GM12875 (cell line): ENCODE measurements at regions not wholly inside any gene's neighbourhood (a gene's known extent, or its start where the extent isn't known, plus 50 kb on each side); places are given as distances from the start of the nearest gene placed in this dataset.
"Not testable (repeated sequence)": the region's sequence is repeated elsewhere in the genome, so short reads cannot be mapped to it uniquely, and the experiment has no call there.

Source experiments
- H3K4me3 ChIP-seq: one replicate; pipeline ENCODE4 v1.5.1; 2011; ENCODE audit warnings: low read depth, low read length, control low read depth
- CTCF ChIP-seq: IDR thresholded peaks from 2 replicates; pipeline ENCODE4 v1.5.1; 2011; ENCODE audit warnings: low read depth, mild to moderate bottlenecking, control low read depth, inconsistent platforms, low read length, moderate library complexity, borderline replicate concordance; ENCODE audit not compliant: insufficient read depth

- no peak overlapping the region for H3K4me3 ChIP-seq
- no peak for TF ChIP-seq CTCF
Measured at GRCh38 chr2:2464643-2465042, 133.6 kb upstream of the MYT1L start.

GRCh38 chr2:2464094-2464493, 133.0 kb upstream of the MYT1L start:
- no peak for TF ChIP-seq CTCF
- no peak overlapping the region for H3K4me3 ChIP-seq

- no peak overlapping the region for H3K4me3 ChIP-seq
- TF ChIP-seq CTCF = no peak
Measured at GRCh38 chr2:2456721-2457120, 125.6 kb upstream of the MYT1L start.

- no peak for TF ChIP-seq CTCF
- H3K4me3 ChIP-seq = no peak overlapping the region
Measured at GRCh38 chr2:2455151-2455550, 124.1 kb upstream of the MYT1L start.

GRCh38 chr2:2452961-2453360, 121.9 kb upstream of the MYT1L start:
- no peak for TF ChIP-seq CTCF
- no peak overlapping the region for H3K4me3 ChIP-seq

- not testable (repeated sequence) for H3K4me3 ChIP-seq
Measured at GRCh38 chr2:2451275-2451674, 120.2 kb upstream of the MYT1L start.

- H3K4me3 ChIP-seq = no peak overlapping the region
- TF ChIP-seq CTCF = no peak
Measured at GRCh38 chr2:2448178-2448577, 117.1 kb upstream of the MYT1L start.

GRCh38 chr2:2422621-2423020, 91.5 kb upstream of the MYT1L start:
- H3K4me3 ChIP-seq = no peak overlapping the region
- no peak for TF ChIP-seq CTCF
